Liver (tissue), 8 donors: ENCODE measurements at regions not wholly inside any gene's neighbourhood (a gene's known extent, or its start where the extent isn't known, plus 50 kb on each side); places are given as distances from the start of the nearest gene placed in this dataset.

Source experiments
- DNase-seq: peaks from one replicate; pipeline ENCODE4 v3.0.0-alpha.2; 2017; ENCODE audit warnings: low spot score
- H3K27ac ChIP-seq, 2 donors: one replicate each; pipeline ENCODE4 v1.7.0; 2013; ENCODE audit warnings: inconsistent platforms in 2 of 2, low read length in 2 of 2, control low read depth in 1 of 2, low read depth in 1 of 2, mild to moderate bottlenecking in 1 of 2
- H3K27me3 ChIP-seq, 4 donors: one replicate each; pipeline versions ENCODE4 v1.6.1 to v1.7.0; 2013; ENCODE audit warnings: low read length in 3 of 4, inconsistent platforms in 1 of 4, mild to moderate bottlenecking in 1 of 4, moderate library complexity in 1 of 4; ENCODE audit not compliant: control insufficient read depth in 4 of 4, insufficient read depth in 4 of 4
- H3K36me3 ChIP-seq, 4 donors: one replicate each; pipeline versions ENCODE4 v1.6.1 to v1.7.0; 2013; ENCODE audit warnings: low read length in 3 of 4, mild to moderate bottlenecking in 3 of 4, low read depth in 1 of 4, moderate library complexity in 1 of 4; ENCODE audit not compliant: control insufficient read depth in 4 of 4, insufficient read depth in 3 of 4
- H3K4me1 ChIP-seq, 4 donors: one replicate each; pipeline versions ENCODE4 v1.6.1 to v1.7.0; 2013; ENCODE audit warnings: low read length in 3 of 4, mild to moderate bottlenecking in 3 of 4, moderate library complexity in 1 of 4; ENCODE audit not compliant: control insufficient read depth in 4 of 4, insufficient read depth in 4 of 4
- H3K4me3 ChIP-seq, 3 donors: one replicate each; pipeline versions ENCODE4 v1.6.1 to v1.7.0; 2013; ENCODE audit warnings: low read length in 3 of 3, control low read depth in 1 of 3, low read depth in 1 of 3, mild to moderate bottlenecking in 1 of 3
- H3K9ac ChIP-seq, 2 donors: one replicate each; pipeline ENCODE4 v1.7.0; 2013; ENCODE audit warnings: low read length in 2 of 2, mild to moderate bottlenecking in 2 of 2, moderate library complexity in 2 of 2, control low read depth in 1 of 2, low read depth in 1 of 2
- H3K9me3 ChIP-seq, 4 donors: one replicate each; pipeline versions ENCODE4 v1.6.1 to v1.7.0; 2013; ENCODE audit warnings: low read length in 3 of 4; ENCODE audit not compliant: control insufficient read depth in 4 of 4
- ATF3 ChIP-seq: IDR thresholded peaks from 2 replicates; pipeline ENCODE4 v1.6.1; 2016; ENCODE audit warnings: antibody characterized with exemption
- CTCF ChIP-seq: fragments of 150-350 bp; IDR thresholded peaks from 2 replicates; pipeline ENCODE4 v1.5.1; 2017; ENCODE audit warnings: improper control_type of control experiment, low read depth, low read length; ENCODE audit not compliant: missing input control
- EGR1 ChIP-seq, 2 donors: IDR thresholded peaks; 2 replicates each; pipeline ENCODE4 v1.6.1; 2016 to 2018; ENCODE audit warnings: antibody characterized with exemption in 2 of 2, low read depth in 2 of 2
- FOXA1 ChIP-seq: IDR thresholded peaks from 2 replicates; pipeline ENCODE4 v1.6.1; 2016; ENCODE audit warnings: antibody characterized with exemption
- FOXA2 ChIP-seq: IDR thresholded peaks from 2 replicates; pipeline ENCODE4 v1.6.1; 2016; ENCODE audit warnings: antibody characterized with exemption
- GABPA ChIP-seq, 2 donors: IDR thresholded peaks in 1 of 2; conservative IDR thresholded peaks in 1 of 2; 2 replicates each; pipeline ENCODE4 v1.6.1; 2016; ENCODE audit warnings: antibody characterized with exemption in 2 of 2, mild to moderate bottlenecking in 1 of 2, moderate library complexity in 1 of 2
- HNF4A ChIP-seq, 2 donors: conservative IDR thresholded peaks; 2 replicates each; pipeline ENCODE4 v1.6.1; 2016; ENCODE audit warnings: antibody characterized with exemption in 2 of 2, mild to moderate bottlenecking in 2 of 2
- HNF4G ChIP-seq: IDR thresholded peaks from 2 replicates; pipeline ENCODE4 v1.6.1; 2016; ENCODE audit warnings: antibody characterized with exemption
- JUND ChIP-seq, 2 donors: IDR thresholded peaks; 2 replicates each; pipeline ENCODE4 v1.6.1; 2016; ENCODE audit warnings: antibody characterized with exemption in 2 of 2
- MAX ChIP-seq: IDR thresholded peaks from 2 replicates; pipeline ENCODE4 v1.6.1; 2016; ENCODE audit warnings: antibody characterized with exemption
- NR2F2 ChIP-seq: IDR thresholded peaks from 2 replicates; pipeline ENCODE4 v1.6.1; 2016; ENCODE audit warnings: antibody characterized with exemption
- REST ChIP-seq: IDR thresholded peaks from 2 replicates; pipeline ENCODE4 v1.6.1; 2016; ENCODE audit warnings: antibody characterized with exemption, mild to moderate bottlenecking
- RXRA ChIP-seq, 2 donors: IDR thresholded peaks; 2 replicates each; pipeline ENCODE4 v1.6.1; 2017 to 2018; ENCODE audit warnings: antibody characterized with exemption in 2 of 2, mild to moderate bottlenecking in 1 of 2
- SP1 ChIP-seq: IDR thresholded peaks from 2 replicates; pipeline ENCODE4 v1.6.1; 2018; ENCODE audit warnings: antibody characterized with exemption, mild to moderate bottlenecking
- TAF1 ChIP-seq: conservative IDR thresholded peaks from 2 replicates; pipeline ENCODE4 v1.6.1; 2016; ENCODE audit warnings: antibody characterized with exemption, mild to moderate bottlenecking
- YY1 ChIP-seq: IDR thresholded peaks from 2 replicates; pipeline ENCODE4 v1.6.1; 2016; ENCODE audit warnings: antibody characterized with exemption, mild to moderate bottlenecking
- ZBTB33 ChIP-seq: IDR thresholded peaks from 2 replicates; pipeline ENCODE4 v1.6.1; 2016; ENCODE audit warnings: antibody characterized with exemption
- WGBS: extraction: QIAGEN DNeasy Blood & Tissue Kit; methylation state at CpG from one replicate; pipeline ENCODE4 v1.1.7; 2013; 5-methylcytosine and 5-hydroxymethylcytosine counted together
- donor health status: healthy.
- donor health status: healthy.
- donor health status: healthy.
- donor health status: healthy.
- donor health status: healthy.

GRCh38 chr1:83024251-83024767, 974.6 kb downstream of the TTLL7 start:
- 98% methylated on average over 2 of the region's 2 CpGs for WGBS
- H3K27me3 ChIP-seq = no peaks in the 10 kb centered on the region
- TF ChIP-seq FOXA1 (no peak), CTCF (no peak), ATF3 (no peak), EGR1 (IDR thresholded peaks at IDR 0.05; ENCODE audit: low read depth in 2 of 2) (no peak), REST (no peak), SP1 (no peak), HNF4G (no peak), YY1 (no peak), FOXA2 (no peak), HNF4A (conservative IDR thresholded peaks at IDR 0.05) (no peak), ZBTB33 (no peak), NR2F2 (no peak), TAF1 (no peak), RXRA (IDR thresholded peaks at IDR 0.05) (no peak), JUND (IDR thresholded peaks at IDR 0.05) (no peak)
- H3K36me3 ChIP-seq = no peaks in the 10 kb centered on the region
- no peaks in the 10 kb centered on the region for H3K4me1 ChIP-seq
- H3K9ac ChIP-seq = no peak overlapping the region
- no peak overlapping the region for H3K27ac ChIP-seq
- H3K4me3 ChIP-seq = no peak overlapping the region
- DNase-seq = no peak
- H3K9me3 ChIP-seq = peaks cover 0 to 3% (median 0%) of the 10 kb centered on the region in 4 donors

GRCh38 chr1:83023212-83023611, 975.7 kb downstream of the TTLL7 start:
- H3K36me3 ChIP-seq = no peaks in the 10 kb centered on the region
- DNase-seq = no peak
- H3K27ac ChIP-seq = no peak overlapping the region
- peaks cover 0 to 3% (median 0%) of the 10 kb centered on the region in 4 donors for H3K9me3 ChIP-seq
- no peak overlapping the region for H3K4me3 ChIP-seq
- WGBS = 96% methylated on average over 2 of the region's 2 CpGs
- H3K4me1 ChIP-seq = no peaks in the 10 kb centered on the region
- H3K9ac ChIP-seq = no peak overlapping the region
- no peaks in the 10 kb centered on the region for H3K27me3 ChIP-seq
- no peak for TF ChIP-seq MAX
- no peak for TF ChIP-seq TAF1
- TF ChIP-seq REST = no peak
- TF ChIP-seq JUND (IDR thresholded peaks at IDR 0.05) = no peak
- TF ChIP-seq GABPA (IDR thresholded peaks at IDR 0.05 in 1 of 2, conservative IDR thresholded peaks at IDR 0.05 in 1 of 2) = no peak
- no peak for TF ChIP-seq ATF3
- no peak for TF ChIP-seq FOXA1
- TF ChIP-seq CTCF = no peak
- TF ChIP-seq EGR1 (IDR thresholded peaks at IDR 0.05; ENCODE audit: low read depth in 2 of 2) = no peak
